ENCODE measurements at regions not wholly inside any gene's neighbourhood (a gene's known extent, or its start where the extent isn't known, plus 50 kb on each side); places are given as distances from the start of the nearest gene placed in this dataset.

- no peaks in the 10 kb centered on the region for H3K27me3 ChIP-seq (ENCODE audit: insufficient read depth, low read length, poor library complexity)
- H3K36me3 ChIP-seq (ENCODE audit: insufficient read depth, low read length): no peaks in the 10 kb centered on the region
- no peak overlapping the region for H3K4me3 ChIP-seq (ENCODE audit: low read depth in 1 of 2, low read length in 2 of 2)
- no peak overlapping the region for H3K27ac ChIP-seq (ENCODE audit: low read length)
- H3K4me2 ChIP-seq (ENCODE audit: insufficient read depth, low read length): no peak overlapping the region
- H4K20me1 ChIP-seq (ENCODE audit: insufficient read depth, low read length): no peaks in the 10 kb centered on the region
- no peaks in the 10 kb centered on the region for H3K79me2 ChIP-seq (ENCODE audit: insufficient read depth, low read length)
- no peak for TF ChIP-seq EZH2 (IDR thresholded peaks at IDR 0.05; ENCODE audit: borderline replicate concordance, low read depth, low read length, severe bottlenecking)
- TF ChIP-seq CTCF (IDR thresholded peaks at IDR 0.05; ENCODE audit: borderline replicate concordance, extremely low read depth, low read length, poor library complexity, severe bottlenecking): no peak
- no peaks in the 10 kb centered on the region for H3K9me3 ChIP-seq (ENCODE audit: insufficient read depth, low read length, severe bottlenecking)
- H3K4me1 ChIP-seq (ENCODE audit: insufficient read depth, low read length): no peaks in the 10 kb centered on the region
- DNase-seq: no peak
- H3K9ac ChIP-seq (ENCODE audit: low read depth, low read length): no peak overlapping the region
- H2AFZ ChIP-seq (ENCODE audit: low read depth, low read length): no peak overlapping the region
- no peak for ATAC-seq (ENCODE audit: insufficient read depth, low read depth)
Observed at GRCh38 chr5:58399951-58400350, 59.9 kb downstream of the PLK2 start.

GRCh38 chr5:58394339-58394738, 65.5 kb downstream of the PLK2 start:
- no peaks in the 10 kb centered on the region for H4K20me1 ChIP-seq (ENCODE audit: insufficient read depth, low read length)
- no peaks in the 10 kb centered on the region for H3K79me2 ChIP-seq (ENCODE audit: insufficient read depth, low read length)
- H3K36me3 ChIP-seq (ENCODE audit: insufficient read depth, low read length): no peaks in the 10 kb centered on the region
- H3K27ac ChIP-seq (ENCODE audit: low read length): no peak overlapping the region
- no peak overlapping the region for H3K4me2 ChIP-seq (ENCODE audit: insufficient read depth, low read length)
- H3K4me3 ChIP-seq (ENCODE audit: low read depth in 1 of 2, low read length in 2 of 2): no peak overlapping the region
- no peak overlapping the region for H3K9ac ChIP-seq (ENCODE audit: low read depth, low read length)
- no peak overlapping the region for H2AFZ ChIP-seq (ENCODE audit: low read depth, low read length)
- no peaks in the 10 kb centered on the region for H3K27me3 ChIP-seq (ENCODE audit: insufficient read depth, low read length, poor library complexity)
- TF ChIP-seq CTCF (IDR thresholded peaks at IDR 0.05; ENCODE audit: borderline replicate concordance, extremely low read depth, low read length, poor library complexity, severe bottlenecking) (no peak), EZH2 (IDR thresholded peaks at IDR 0.05; ENCODE audit: borderline replicate concordance, low read depth, low read length, severe bottlenecking) (no peak)
- no peaks in the 10 kb centered on the region for H3K4me1 ChIP-seq (ENCODE audit: insufficient read depth, low read length)
- H3K9me3 ChIP-seq (ENCODE audit: insufficient read depth, low read length, severe bottlenecking): no peaks in the 10 kb centered on the region
- DNase-seq (no peak), ATAC-seq (ENCODE audit: insufficient read depth, low read depth) (no peak)

- no peak overlapping the region for H3K9ac ChIP-seq (ENCODE audit: low read depth, low read length)
Observed at GRCh38 chr5:58393716-58394115, 66.2 kb downstream of the PLK2 start.

More at GRCh38 chr5:58393716-58394115, 66.2 kb downstream of the PLK2 start:
- Histone ChIP-seq H3K79me2 (ENCODE audit: insufficient read depth, low read length) (no peaks in the 10 kb centered on the region), H2AFZ (ENCODE audit: low read depth, low read length) (no peak overlapping the region), H4K20me1 (ENCODE audit: insufficient read depth, low read length) (no peaks in the 10 kb centered on the region), H3K36me3 (ENCODE audit: insufficient read depth, low read length) (no peaks in the 10 kb centered on the region), H3K4me1 (ENCODE audit: insufficient read depth, low read length) (no peaks in the 10 kb centered on the region), H3K9me3 (ENCODE audit: insufficient read depth, low read length, severe bottlenecking) (no peaks in the 10 kb centered on the region), H3K4me2 (ENCODE audit: insufficient read depth, low read length) (no peak overlapping the region), H3K27ac (ENCODE audit: low read length) (no peak overlapping the region), H3K27me3 (ENCODE audit: insufficient read depth, low read length, poor library complexity) (no peaks in the 10 kb centered on the region), H3K4me3 (ENCODE audit: low read depth in 1 of 2, low read length in 2 of 2) (no peak overlapping the region)
- no peak for DNase-seq
- TF ChIP-seq EZH2 (IDR thresholded peaks at IDR 0.05; ENCODE audit: borderline replicate concordance, low read depth, low read length, severe bottlenecking) (no peak), CTCF (IDR thresholded peaks at IDR 0.05; ENCODE audit: borderline replicate concordance, extremely low read depth, low read length, poor library complexity, severe bottlenecking) (no peak)
- ATAC-seq (ENCODE audit: insufficient read depth, low read depth): no peak
